ENCODE measurements at regions not wholly inside any gene's neighbourhood (a gene's known extent, or its start where the extent isn't known, plus 50 kb on each side); places are given as distances from the start of the nearest gene placed in this dataset.

DNA sequence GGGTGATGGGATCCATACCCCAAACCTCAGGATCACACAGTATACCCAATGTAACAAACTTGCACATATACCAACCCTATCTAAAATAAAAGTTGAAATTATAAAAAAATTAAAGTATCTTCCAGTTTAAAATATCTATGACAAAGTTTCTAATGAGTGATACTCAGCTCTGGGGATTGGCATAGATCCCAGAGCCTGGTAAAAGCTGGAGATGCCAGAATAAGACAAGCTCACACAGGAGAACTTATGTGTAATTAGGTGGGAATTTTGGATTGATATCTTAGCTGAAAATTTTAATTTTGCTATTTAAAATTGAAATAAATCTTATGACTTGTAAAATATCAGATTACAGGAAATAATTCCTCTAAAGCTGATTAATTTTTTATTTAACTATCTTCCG is 686.5 kb downstream of the GABRG1 start:
- TF ChIP-seq POLR2A (IDR thresholded peaks at IDR 0.05) (no peak), POLR2AphosphoS5 (IDR thresholded peaks at IDR 0.05) (no peak)
- TF ChIP-seq, protein P1, sequence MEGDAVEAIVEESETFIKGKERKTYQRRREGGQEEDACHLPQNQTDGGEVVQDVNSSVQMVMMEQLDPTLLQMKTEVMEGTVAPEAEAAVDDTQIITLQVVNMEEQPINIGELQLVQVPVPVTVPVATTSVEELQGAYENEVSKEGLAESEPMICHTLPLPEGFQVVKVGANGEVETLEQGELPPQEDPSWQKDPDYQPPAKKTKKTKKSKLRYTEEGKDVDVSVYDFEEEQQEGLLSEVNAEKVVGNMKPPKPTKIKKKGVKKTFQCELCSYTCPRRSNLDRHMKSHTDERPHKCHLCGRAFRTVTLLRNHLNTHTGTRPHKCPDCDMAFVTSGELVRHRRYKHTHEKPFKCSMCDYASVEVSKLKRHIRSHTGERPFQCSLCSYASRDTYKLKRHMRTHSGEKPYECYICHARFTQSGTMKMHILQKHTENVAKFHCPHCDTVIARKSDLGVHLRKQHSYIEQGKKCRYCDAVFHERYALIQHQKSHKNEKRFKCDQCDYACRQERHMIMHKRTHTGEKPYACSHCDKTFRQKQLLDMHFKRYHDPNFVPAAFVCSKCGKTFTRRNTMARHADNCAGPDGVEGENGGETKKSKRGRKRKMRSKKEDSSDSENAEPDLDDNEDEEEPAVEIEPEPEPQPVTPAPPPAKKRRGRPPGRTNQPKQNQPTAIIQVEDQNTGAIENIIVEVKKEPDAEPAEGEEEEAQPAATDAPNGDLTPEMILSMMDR (IDR thresholded peaks at IDR 0.05) = no peak
